Sigmoid colon (tissue), 6 donors: ENCODE measurements at regions not wholly inside any gene's neighbourhood (a gene's known extent, or its start where the extent isn't known, plus 50 kb on each side); places are given as distances from the start of the nearest gene placed in this dataset.

Experiments
- DNase-seq: peaks from one replicate; pipeline ENCODE4 v3.0.0-alpha.2; 2019
- H3K27ac ChIP-seq, 4 donors: fragments of 200-600 bp; sonication (generic); one replicate each; pipeline ENCODE4 v1.5.1; 2016 to 2019; ENCODE audit warnings: mild to moderate bottlenecking in 1 of 4
- H3K27me3 ChIP-seq, 3 donors: fragments of 200-600 bp; sonication (generic); one replicate each; pipeline ENCODE4 v1.5.1; 2019; ENCODE audit warnings: mild to moderate bottlenecking in 1 of 3
- H3K36me3 ChIP-seq, 4 donors: fragments of 200-600 bp; sonication (generic); one replicate each; pipeline ENCODE4 v1.5.1; 2016 to 2019
- H3K4me1 ChIP-seq, 4 donors: fragments of 200-600 bp; sonication (generic); one replicate each; pipeline ENCODE4 v1.5.1; 2017 to 2019
- H3K4me3 ChIP-seq, 4 donors: fragments of 200-600 bp; sonication (generic); one replicate each; pipeline ENCODE4 v1.5.1; 2017 to 2019; ENCODE audit warnings: mild to moderate bottlenecking in 2 of 4, moderate library complexity in 1 of 4
- H3K9me3 ChIP-seq, 4 donors: fragments of 200-600 bp in 3 of 4; sonication (generic) in 3 of 4; one replicate each; pipeline versions ENCODE4 v1.5.1 to v1.6.1; 2013 to 2019
- EP300 ChIP-seq, 4 donors: sonication (generic); formaldehyde crosslinking; IDR thresholded peaks; one replicate each; pipeline ENCODE4 v1.6.1; 2017; ENCODE audit warnings: antibody characterized with exemption in 4 of 4
- POLR2A ChIP-seq, 2 donors: fragments of 450-650 bp; IDR thresholded peaks; one replicate each; pipeline ENCODE4 v1.6.1; 2016; ENCODE audit warnings: antibody characterized with exemption in 2 of 2, mild to moderate bottlenecking in 2 of 2, moderate library complexity in 2 of 2
- POLR2AphosphoS5 ChIP-seq, 4 donors: sonication (generic); formaldehyde crosslinking; IDR thresholded peaks; one replicate each; pipeline ENCODE4 v1.6.1; 2017; ENCODE audit warnings: antibody characterized with exemption in 4 of 4
- WGBS, 2 donors: extraction: QIAGEN DNeasy Blood & Tissue Kit; methylation state at CpG; one replicate each; pipeline ENCODE4 v1.1.7; 2013; 5-methylcytosine and 5-hydroxymethylcytosine counted together
- intact Hi-C: fragments of 100-400 bp; cut with DNase I; formaldehyde crosslinking; loops from one replicate; pipeline ENCODE4 v1.15.1; 2023
- TF ChIP-seq, protein P1 (sequence below), 4 experiments: fragments of 450-650 bp in 3 of 4; fragments of 200-600 bp in 1 of 4; IDR thresholded peaks; one replicate each; pipeline ENCODE4 v1.5.1; 2016 to 2019; ENCODE audit warnings: antibody characterized with exemption in 4 of 4, mild to moderate bottlenecking in 3 of 4, moderate library complexity in 2 of 4
- donor health status: healthy with polysubstance abuse.
- donor health status: healthy.

DNA sequence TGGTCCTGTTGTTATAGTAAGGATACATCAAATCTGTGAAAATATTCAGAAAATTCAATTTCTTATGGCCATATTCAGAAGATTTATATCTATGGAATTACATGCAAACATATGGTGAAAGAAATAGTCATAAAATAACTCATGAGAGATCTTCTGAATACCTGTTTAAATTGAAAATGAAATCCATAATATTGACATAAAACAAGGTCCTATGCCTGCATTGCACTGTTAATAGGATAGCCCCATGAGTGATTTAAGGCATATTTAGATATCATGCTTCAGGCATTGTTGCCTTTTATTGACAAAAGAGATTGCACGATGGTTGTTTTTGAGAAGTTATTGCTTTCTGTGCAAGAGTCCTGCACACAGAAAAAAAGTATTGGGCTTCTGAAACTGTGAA lies 591.7 kb upstream of the ZNF717 start:
- Histone ChIP-seq H3K4me1 (no peaks in the 10 kb centered on the region), H3K27ac (no peak overlapping the region), H3K27me3 (no peaks in the 10 kb centered on the region), H3K9me3 (no peaks in the 10 kb centered on the region), H3K36me3 (no peaks in the 10 kb centered on the region), H3K4me3 (no peak overlapping the region)
- intact Hi-C loops = no loop called here
- no peak for DNase-seq
- 38 to 72% methylated on average over 1 of the region's 1 CpG for WGBS, 2 donors
- TF ChIP-seq POLR2AphosphoS5 (IDR thresholded peaks at IDR 0.05) = no peak
- TF ChIP-seq EP300 (IDR thresholded peaks at IDR 0.05) = no peak
- no peak for TF ChIP-seq POLR2A (IDR thresholded peaks at IDR 0.05)
- TF ChIP-seq, protein P1, sequence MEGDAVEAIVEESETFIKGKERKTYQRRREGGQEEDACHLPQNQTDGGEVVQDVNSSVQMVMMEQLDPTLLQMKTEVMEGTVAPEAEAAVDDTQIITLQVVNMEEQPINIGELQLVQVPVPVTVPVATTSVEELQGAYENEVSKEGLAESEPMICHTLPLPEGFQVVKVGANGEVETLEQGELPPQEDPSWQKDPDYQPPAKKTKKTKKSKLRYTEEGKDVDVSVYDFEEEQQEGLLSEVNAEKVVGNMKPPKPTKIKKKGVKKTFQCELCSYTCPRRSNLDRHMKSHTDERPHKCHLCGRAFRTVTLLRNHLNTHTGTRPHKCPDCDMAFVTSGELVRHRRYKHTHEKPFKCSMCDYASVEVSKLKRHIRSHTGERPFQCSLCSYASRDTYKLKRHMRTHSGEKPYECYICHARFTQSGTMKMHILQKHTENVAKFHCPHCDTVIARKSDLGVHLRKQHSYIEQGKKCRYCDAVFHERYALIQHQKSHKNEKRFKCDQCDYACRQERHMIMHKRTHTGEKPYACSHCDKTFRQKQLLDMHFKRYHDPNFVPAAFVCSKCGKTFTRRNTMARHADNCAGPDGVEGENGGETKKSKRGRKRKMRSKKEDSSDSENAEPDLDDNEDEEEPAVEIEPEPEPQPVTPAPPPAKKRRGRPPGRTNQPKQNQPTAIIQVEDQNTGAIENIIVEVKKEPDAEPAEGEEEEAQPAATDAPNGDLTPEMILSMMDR (IDR thresholded peaks at IDR 0.05) = no peak

DNA sequence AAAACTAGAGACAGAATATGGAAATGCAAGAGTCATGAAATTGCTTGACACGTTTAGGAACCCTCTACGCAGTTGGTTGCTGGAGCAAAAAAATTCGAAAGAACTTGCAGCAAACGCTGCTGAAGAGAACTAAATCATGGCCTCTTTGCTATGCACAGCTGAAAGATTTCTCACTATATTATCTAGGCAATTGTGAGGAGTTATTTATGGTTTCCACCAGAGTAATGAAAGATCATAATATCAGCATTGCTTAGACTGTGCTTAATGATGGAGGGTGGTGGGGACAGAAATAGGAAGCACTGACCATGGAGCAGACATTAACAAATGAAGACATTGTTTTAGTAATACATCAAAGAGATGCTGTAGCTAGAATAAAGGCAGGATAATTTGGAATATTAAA lies 593.4 kb upstream of the ZNF717 start:
- H3K4me3 ChIP-seq = no peak overlapping the region
- no peak overlapping the region for H3K27ac ChIP-seq
- TF ChIP-seq, protein P1 (IDR thresholded peaks at IDR 0.05) = no peak
- TF ChIP-seq EP300 (IDR thresholded peaks at IDR 0.05) (no peak), POLR2A (IDR thresholded peaks at IDR 0.05) (no peak), POLR2AphosphoS5 (IDR thresholded peaks at IDR 0.05) (no peak)
- no peak for DNase-seq
- no peaks in the 10 kb centered on the region for H3K4me1 ChIP-seq
- H3K27me3 ChIP-seq = no peaks in the 10 kb centered on the region
- H3K36me3 ChIP-seq = no peaks in the 10 kb centered on the region
- WGBS, 2 donors = 84 to 85% methylated on average over 4 of the region's 4 CpGs
- no peaks in the 10 kb centered on the region for H3K9me3 ChIP-seq
- intact Hi-C loops = no loop called here

DNA sequence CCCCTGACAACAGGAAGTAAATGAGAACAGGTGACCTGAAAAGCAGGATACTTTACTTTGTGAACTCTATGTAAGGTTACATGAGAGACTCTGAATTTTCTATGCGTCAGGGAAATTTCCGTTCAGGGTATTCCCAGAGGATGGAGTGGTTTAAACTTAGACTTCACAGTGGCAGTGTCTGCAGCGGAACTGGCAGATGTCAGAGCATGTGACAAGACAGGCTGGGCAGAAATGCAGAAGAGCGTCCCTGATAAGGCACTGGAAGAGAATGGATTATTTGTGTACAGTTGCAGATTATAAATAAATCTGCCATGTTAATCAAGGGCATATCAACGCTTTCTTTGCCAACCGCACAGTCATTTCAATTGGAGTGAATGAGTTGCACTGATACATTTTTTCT lies 598.4 kb upstream of the ZNF717 start:
- Histone ChIP-seq H3K4me3 (no peak overlapping the region), H3K27ac (no peak overlapping the region), H3K9me3 (no peaks in the 10 kb centered on the region), H3K4me1 (no peaks in the 10 kb centered on the region), H3K36me3 (no peaks in the 10 kb centered on the region), H3K27me3 (no peaks in the 10 kb centered on the region)
- intact Hi-C loops = no loop called here
- TF ChIP-seq, protein P1 (IDR thresholded peaks at IDR 0.05) = no peak
- no peak for DNase-seq
- WGBS, 2 donors = 83 to 86% methylated on average over 6 of the region's 6 CpGs

DNA sequence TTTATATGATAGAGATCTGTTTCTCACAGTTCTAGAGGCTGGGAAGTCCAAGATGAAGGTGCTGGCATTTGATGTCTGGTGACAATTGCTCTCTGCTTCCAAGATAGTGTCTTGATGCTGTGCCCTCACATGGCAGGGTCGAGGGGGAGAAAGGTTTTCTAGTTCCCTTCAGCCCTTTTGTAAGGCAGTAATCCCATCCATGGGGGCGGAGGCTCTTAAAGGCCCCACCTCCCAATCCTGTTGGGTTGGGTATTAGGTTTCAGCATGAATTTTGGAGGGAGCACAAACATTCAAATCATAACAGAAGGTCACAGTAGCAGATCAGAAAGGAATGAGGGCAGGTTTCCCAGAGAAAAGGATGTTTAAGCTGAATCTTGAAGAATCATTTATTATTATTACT lies 601.7 kb upstream of the ZNF717 start:
- TF ChIP-seq POLR2A (IDR thresholded peaks at IDR 0.05) (no peak), EP300 (IDR thresholded peaks at IDR 0.05) (no peak), POLR2AphosphoS5 (IDR thresholded peaks at IDR 0.05) (no peak)
- TF ChIP-seq, protein P1 (IDR thresholded peaks at IDR 0.05) = no peak

DNA sequence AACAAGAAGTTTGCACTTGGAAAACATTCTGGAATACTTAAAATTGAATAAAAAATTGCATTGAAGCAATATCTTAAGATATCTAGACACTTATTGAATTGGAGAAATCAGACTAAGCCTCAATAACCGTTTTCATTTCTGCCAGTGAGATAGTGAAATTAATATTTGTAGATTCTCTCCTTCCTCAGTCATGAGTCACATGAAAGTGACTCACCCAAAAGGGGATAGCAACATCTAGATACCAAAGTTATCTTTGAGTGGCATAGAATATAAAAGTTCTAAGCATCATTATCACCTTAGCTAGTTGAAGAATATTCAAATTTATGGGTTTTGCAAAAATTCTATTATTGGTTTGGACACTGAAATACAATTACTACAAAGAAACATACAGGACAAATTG lies 614.8 kb upstream of the ZNF717 start:
- WGBS, 2 donors = 52 to 68% methylated on average over 1 of the region's 1 CpG
- no peak for DNase-seq
- no peaks in the 10 kb centered on the region for H3K36me3 ChIP-seq
- H3K9me3 ChIP-seq = no peaks in the 10 kb centered on the region
- TF ChIP-seq EP300 (IDR thresholded peaks at IDR 0.05) (no peak), POLR2A (IDR thresholded peaks at IDR 0.05) (no peak), POLR2AphosphoS5 (IDR thresholded peaks at IDR 0.05) (no peak)
- TF ChIP-seq, protein P1 (IDR thresholded peaks at IDR 0.05) = no peak
- no peak overlapping the region for H3K4me3 ChIP-seq
- no peak overlapping the region for H3K27ac ChIP-seq
- H3K4me1 ChIP-seq = no peaks in the 10 kb centered on the region
- intact Hi-C loops = no loop called here
- H3K27me3 ChIP-seq = no peaks in the 10 kb centered on the region

More for the DNA sequence above, 601.7 kb upstream of the ZNF717 start:
- Histone ChIP-seq H3K27me3 (no peaks in the 10 kb centered on the region), H3K27ac (no peak overlapping the region), H3K4me1 (no peaks in the 10 kb centered on the region), H3K36me3 (no peaks in the 10 kb centered on the region), H3K4me3 (no peak overlapping the region), H3K9me3 (no peaks in the 10 kb centered on the region)
- intact Hi-C loops = no loop called here
- DNase-seq = no peak
- 64 to 71% methylated on average over 2 of the region's 2 CpGs for WGBS, 2 donors
